ENCODE measurements at regions not wholly inside any gene's neighbourhood (a gene's known extent, or its start where the extent isn't known, plus 50 kb on each side); places are given as distances from the start of the nearest gene placed in this dataset.

DNA sequence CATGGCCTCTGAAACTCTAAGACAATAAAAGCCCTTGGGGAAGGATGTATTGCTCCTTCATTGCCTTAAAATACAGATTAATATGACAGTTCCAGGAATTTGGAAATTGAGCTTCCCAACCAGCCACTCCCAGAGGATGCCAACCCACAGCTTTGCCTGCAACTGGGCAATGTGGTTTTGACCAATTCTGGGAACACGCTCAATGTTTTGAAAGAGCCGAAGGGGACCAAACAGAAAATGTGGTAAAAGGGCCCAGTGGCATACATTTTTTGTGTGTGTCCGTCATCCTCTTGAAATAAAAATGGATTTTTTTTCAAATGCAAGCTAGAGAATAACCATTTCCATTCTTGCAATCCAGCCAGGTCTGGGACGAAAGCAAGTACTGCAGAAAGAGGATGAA, 88.3 kb upstream of the PLEKHG7 start (continued):
- TF ChIP-seq, protein P1, sequence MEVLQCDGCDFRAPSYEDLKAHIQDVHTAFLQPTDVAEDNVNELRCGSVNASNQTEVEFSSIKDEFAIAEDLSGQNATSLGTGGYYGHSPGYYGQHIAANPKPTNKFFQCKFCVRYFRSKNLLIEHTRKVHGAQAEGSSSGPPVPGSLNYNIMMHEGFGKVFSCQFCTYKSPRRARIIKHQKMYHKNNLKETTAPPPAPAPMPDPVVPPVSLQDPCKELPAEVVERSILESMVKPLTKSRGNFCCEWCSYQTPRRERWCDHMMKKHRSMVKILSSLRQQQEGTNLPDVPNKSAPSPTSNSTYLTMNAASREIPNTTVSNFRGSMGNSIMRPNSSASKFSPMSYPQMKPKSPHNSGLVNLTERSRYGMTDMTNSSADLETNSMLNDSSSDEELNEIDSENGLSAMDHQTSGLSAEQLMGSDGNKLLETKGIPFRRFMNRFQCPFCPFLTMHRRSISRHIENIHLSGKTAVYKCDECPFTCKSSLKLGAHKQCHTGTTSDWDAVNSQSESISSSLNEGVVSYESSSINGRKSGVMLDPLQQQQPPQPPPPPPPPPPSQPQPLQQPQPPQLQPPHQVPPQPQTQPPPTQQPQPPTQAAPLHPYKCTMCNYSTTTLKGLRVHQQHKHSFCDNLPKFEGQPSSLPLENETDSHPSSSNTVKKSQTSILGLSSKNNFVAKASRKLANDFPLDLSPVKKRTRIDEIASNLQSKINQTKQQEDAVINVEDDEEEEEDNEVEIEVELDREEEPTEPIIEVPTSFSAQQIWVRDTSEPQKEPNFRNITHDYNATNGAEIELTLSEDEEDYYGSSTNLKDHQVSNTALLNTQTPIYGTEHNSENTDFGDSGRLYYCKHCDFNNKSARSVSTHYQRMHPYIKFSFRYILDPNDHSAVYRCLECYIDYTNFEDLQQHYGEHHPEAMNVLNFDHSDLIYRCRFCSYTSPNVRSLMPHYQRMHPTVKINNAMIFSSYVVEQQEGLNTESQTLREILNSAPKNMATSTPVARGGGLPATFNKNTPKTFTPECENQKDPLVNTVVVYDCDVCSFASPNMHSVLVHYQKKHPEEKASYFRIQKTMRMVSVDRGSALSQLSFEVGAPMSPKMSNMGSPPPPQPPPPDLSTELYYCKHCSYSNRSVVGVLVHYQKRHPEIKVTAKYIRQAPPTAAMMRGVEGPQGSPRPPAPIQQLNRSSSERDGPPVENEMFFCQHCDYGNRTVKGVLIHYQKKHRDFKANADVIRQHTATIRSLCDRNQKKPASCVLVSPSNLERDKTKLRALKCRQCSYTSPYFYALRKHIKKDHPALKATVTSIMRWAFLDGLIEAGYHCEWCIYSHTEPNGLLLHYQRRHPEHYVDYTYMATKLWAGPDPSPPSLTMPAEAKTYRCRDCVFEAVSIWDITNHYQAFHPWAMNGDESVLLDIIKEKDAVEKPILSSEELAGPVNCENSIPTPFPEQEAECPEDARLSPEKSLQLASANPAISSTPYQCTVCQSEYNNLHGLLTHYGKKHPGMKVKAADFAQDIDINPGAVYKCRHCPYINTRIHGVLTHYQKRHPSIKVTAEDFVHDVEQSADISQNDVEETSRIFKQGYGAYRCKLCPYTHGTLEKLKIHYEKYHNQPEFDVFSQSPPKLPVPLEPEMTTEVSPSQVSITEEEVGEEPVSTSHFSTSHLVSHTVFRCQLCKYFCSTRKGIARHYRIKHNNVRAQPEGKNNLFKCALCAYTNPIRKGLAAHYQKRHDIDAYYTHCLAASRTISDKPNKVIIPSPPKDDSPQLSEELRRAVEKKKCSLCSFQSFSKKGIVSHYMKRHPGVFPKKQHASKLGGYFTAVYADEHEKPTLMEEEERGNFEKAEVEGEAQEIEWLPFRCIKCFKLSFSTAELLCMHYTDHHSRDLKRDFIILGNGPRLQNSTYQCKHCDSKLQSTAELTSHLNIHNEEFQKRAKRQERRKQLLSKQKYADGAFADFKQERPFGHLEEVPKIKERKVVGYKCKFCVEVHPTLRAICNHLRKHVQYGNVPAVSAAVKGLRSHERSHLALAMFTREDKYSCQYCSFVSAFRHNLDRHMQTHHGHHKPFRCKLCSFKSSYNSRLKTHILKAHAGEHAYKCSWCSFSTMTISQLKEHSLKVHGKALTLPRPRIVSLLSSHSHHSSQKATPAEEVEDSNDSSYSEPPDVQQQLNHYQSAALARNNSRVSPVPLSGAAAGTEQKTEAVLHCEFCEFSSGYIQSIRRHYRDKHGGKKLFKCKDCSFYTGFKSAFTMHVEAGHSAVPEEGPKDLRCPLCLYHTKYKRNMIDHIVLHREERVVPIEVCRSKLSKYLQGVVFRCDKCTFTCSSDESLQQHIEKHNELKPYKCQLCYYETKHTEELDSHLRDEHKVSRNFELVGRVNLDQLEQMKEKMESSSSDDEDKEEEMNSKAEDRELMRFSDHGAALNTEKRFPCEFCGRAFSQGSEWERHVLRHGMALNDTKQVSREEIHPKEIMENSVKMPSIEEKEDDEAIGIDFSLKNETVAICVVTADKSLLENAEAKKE (CRISPR knock-in tag; IDR thresholded peaks at IDR 0.05) = no peak
- TF ChIP-seq STAT1 (IDR thresholded peaks at IDR 0.05; ENCODE audit: unreplicated experiment) = no peak
- no peak for TF ChIP-seq ZNF331 (CRISPR knock-in tag; IDR thresholded peaks at IDR 0.05; ENCODE audit: low read depth)

DNA sequence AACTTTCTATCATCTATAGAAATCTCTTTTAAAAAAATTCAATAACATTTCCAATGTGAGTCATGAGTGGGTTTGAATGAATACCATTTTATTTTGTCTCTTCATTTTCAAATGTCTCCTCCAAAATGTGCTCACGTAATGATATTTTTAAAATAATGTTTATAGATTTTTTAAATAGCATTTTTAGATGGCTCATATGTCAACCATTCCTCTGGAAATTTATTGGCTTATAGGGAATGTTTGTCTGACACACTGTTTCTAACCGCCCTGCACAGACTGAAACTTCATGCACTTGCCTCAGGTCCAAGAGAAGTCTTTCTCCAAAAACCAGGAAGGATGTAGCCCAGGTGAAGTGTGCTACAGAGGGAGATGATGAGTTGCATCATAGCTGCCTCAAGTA, 88.8 kb upstream of the PLEKHG7 start:
- Histone ChIP-seq H3K9me2 (ENCODE audit: insufficient read depth) (peaks cover 14% of the 10 kb centered on the region), H3K4me1 (ENCODE audit: insufficient read depth) (peaks cover 26% of the 10 kb centered on the region), H2AFZ (no peak overlapping the region), H3K79me2 (replicated peaks; ENCODE audit: insufficient read depth) (no peaks in the 10 kb centered on the region), H4K20me1 (replicated peaks; ENCODE audit: insufficient read depth) (no peaks in the 10 kb centered on the region), H3K27ac (ENCODE audit: low read depth) (no peak overlapping the region), H3K4me2 (no peak overlapping the region), H3K27me3 (ENCODE audit: insufficient read depth) (no peaks in the 10 kb centered on the region), H3K36me3 (ENCODE audit: insufficient read depth) (no peaks in the 10 kb centered on the region), H3K4me3 (no peak overlapping the region), H3F3A (replicated peaks; ENCODE audit: low read depth) (no peaks in the 10 kb centered on the region)
- Mint-ChIP-seq H3K4me3 (no peak overlapping the region), H3K27me3 (ENCODE audit: insufficient read depth, low read depth, poor library complexity) (peaks cover 2% of the 10 kb centered on the region), H3K36me3 (ENCODE audit: low read depth) (no peaks in the 10 kb centered on the region), H3K4me1 (peaks cover 26% of the 10 kb centered on the region), H3K27ac (no peak overlapping the region), H3K9me3 (no peaks in the 10 kb centered on the region; the same call in 2 of the 3 replicates)
- no peak for DNase-seq (ENCODE audit: low spot score)
- ATAC-seq = no peak
- TF ChIP-seq ZNF331 (CRISPR knock-in tag; IDR thresholded peaks at IDR 0.05; ENCODE audit: low read depth) (no peak), EZH2phosphoT487 (IDR thresholded peaks at IDR 0.05; ENCODE audit: unreplicated experiment) (no peak), ZNF114 (CRISPR knock-in tag; IDR thresholded peaks at IDR 0.05) (no peak), NANOG (IDR thresholded peaks at IDR 0.05; ENCODE audit: borderline replicate concordance) (no peak), EZH2 (IDR thresholded peaks at IDR 0.05; ENCODE audit: low read depth, unreplicated experiment) (no peak), ETS1 (IDR thresholded peaks at IDR 0.05) (no peak), CREB1 (CRISPR knock-in tag; IDR thresholded peaks at IDR 0.05; ENCODE audit: low read depth) (no peak), JUNB (IDR thresholded peaks at IDR 0.05; ENCODE audit: unreplicated experiment) (no peak), STAT1 (IDR thresholded peaks at IDR 0.05; ENCODE audit: unreplicated experiment) (no peak), POLR2AphosphoS5 (IDR thresholded peaks at IDR 0.05; ENCODE audit: low read depth) (no peak)
- TF ChIP-seq, protein P2, sequence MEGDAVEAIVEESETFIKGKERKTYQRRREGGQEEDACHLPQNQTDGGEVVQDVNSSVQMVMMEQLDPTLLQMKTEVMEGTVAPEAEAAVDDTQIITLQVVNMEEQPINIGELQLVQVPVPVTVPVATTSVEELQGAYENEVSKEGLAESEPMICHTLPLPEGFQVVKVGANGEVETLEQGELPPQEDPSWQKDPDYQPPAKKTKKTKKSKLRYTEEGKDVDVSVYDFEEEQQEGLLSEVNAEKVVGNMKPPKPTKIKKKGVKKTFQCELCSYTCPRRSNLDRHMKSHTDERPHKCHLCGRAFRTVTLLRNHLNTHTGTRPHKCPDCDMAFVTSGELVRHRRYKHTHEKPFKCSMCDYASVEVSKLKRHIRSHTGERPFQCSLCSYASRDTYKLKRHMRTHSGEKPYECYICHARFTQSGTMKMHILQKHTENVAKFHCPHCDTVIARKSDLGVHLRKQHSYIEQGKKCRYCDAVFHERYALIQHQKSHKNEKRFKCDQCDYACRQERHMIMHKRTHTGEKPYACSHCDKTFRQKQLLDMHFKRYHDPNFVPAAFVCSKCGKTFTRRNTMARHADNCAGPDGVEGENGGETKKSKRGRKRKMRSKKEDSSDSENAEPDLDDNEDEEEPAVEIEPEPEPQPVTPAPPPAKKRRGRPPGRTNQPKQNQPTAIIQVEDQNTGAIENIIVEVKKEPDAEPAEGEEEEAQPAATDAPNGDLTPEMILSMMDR (conservative IDR thresholded peaks at IDR 0.05; ENCODE audit: low read depth in 2 of 2) = no peak
- TF ChIP-seq, protein P3, sequence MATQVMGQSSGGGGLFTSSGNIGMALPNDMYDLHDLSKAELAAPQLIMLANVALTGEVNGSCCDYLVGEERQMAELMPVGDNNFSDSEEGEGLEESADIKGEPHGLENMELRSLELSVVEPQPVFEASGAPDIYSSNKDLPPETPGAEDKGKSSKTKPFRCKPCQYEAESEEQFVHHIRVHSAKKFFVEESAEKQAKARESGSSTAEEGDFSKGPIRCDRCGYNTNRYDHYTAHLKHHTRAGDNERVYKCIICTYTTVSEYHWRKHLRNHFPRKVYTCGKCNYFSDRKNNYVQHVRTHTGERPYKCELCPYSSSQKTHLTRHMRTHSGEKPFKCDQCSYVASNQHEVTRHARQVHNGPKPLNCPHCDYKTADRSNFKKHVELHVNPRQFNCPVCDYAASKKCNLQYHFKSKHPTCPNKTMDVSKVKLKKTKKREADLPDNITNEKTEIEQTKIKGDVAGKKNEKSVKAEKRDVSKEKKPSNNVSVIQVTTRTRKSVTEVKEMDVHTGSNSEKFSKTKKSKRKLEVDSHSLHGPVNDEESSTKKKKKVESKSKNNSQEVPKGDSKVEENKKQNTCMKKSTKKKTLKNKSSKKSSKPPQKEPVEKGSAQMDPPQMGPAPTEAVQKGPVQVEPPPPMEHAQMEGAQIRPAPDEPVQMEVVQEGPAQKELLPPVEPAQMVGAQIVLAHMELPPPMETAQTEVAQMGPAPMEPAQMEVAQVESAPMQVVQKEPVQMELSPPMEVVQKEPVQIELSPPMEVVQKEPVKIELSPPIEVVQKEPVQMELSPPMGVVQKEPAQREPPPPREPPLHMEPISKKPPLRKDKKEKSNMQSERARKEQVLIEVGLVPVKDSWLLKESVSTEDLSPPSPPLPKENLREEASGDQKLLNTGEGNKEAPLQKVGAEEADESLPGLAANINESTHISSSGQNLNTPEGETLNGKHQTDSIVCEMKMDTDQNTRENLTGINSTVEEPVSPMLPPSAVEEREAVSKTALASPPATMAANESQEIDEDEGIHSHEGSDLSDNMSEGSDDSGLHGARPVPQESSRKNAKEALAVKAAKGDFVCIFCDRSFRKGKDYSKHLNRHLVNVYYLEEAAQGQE (IDR thresholded peaks at IDR 0.05; ENCODE audit: unreplicated experiment) = no peak

Measured in GM23338 (cell line).